GM18861 (cell line): ENCODE measurements at regions not wholly inside any gene's neighbourhood (a gene's known extent, or its start where the extent isn't known, plus 50 kb on each side); places are given as distances from the start of the nearest gene placed in this dataset.
A peak's percentile ranks its signal among the peaks of the same experiment; 100 is the strongest.

Experiments
- ATAC-seq: cut with Tn5 transposase; IDR thresholded peaks from one replicate; pipeline ENCODE4 v1.9.1; 2021; ENCODE audit not compliant: unreplicated experiment

- ATAC-seq = no peak
Observed at GRCh38 chr6:165880686-165881085, 217.6 kb upstream of the PDE10A start.

GRCh38 chr6:165877773-165878172, 214.7 kb upstream of the PDE10A start:
- no peak for ATAC-seq

GRCh38 chr6:165877192-165877591, 214.2 kb upstream of the PDE10A start:
- ATAC-seq = no peak

- ATAC-seq = no peak
Observed at GRCh38 chr6:165876588-165876987, 213.5 kb upstream of the PDE10A start.

GRCh38 chr6:165875946-165876345, 212.9 kb upstream of the PDE10A start:
- ATAC-seq = no peak

- ATAC-seq = no peak
Observed at GRCh38 chr6:165873976-165874375, 210.9 kb upstream of the PDE10A start.

GRCh38 chr6:165872811-165873210, 209.8 kb upstream of the PDE10A start:
- no peak for ATAC-seq

GRCh38 chr6:165872311-165872710, 209.3 kb upstream of the PDE10A start:
- no peak for ATAC-seq

GRCh38 chr6:165871571-165871970, 208.5 kb upstream of the PDE10A start:
- no peak for ATAC-seq

GRCh38 chr6:165869526-165869925, 206.5 kb upstream of the PDE10A start:
- no peak for ATAC-seq

GRCh38 chr6:165864925-165865324, 201.9 kb upstream of the PDE10A start:
- no peak for ATAC-seq

- no peak for ATAC-seq
Observed at GRCh38 chr6:165864218-165864617, 201.2 kb upstream of the PDE10A start.

- no peak for ATAC-seq
Observed at GRCh38 chr6:165863801-165864200, 200.8 kb upstream of the PDE10A start.

- no peak for ATAC-seq
Observed at GRCh38 chr6:165862813-165863212, 199.8 kb upstream of the PDE10A start.

- ATAC-seq = no peak
Observed at GRCh38 chr6:165861226-165861625, 198.2 kb upstream of the PDE10A start.

- ATAC-seq = no peak
Observed at GRCh38 chr6:165858586-165858985, 195.5 kb upstream of the PDE10A start.

- no peak for ATAC-seq
Observed at GRCh38 chr6:165855856-165856255, 192.8 kb upstream of the PDE10A start.

- no peak for ATAC-seq
Observed at GRCh38 chr6:165854863-165855593, 192.0 kb upstream of the PDE10A start.

GRCh38 chr6:165854061-165854862, 191.2 kb upstream of the PDE10A start:
- no peak for ATAC-seq

- ATAC-seq = no peak
Observed at GRCh38 chr6:165852676-165853075, 189.6 kb upstream of the PDE10A start.

- peak; percentile 84 for ATAC-seq
Observed at GRCh38 chr6:165850434-165851019, 187.5 kb upstream of the PDE10A start.
